CD14-positive monocyte (primary cell): ENCODE measurements at regions not wholly inside any gene's neighbourhood (a gene's known extent, or its start where the extent isn't known, plus 50 kb on each side); places are given as distances from the start of the nearest gene placed in this dataset.

ENCODE experiments used
- DNase-seq, 3 donors: peaks; one replicate each; pipeline ENCODE4 v3.0.0-alpha.2; 2011 to 2022
- H2AFZ ChIP-seq: 2 replicates; pipeline ENCODE4 v1.6.0; 2012; ENCODE audit warnings: mild to moderate bottlenecking, low read depth, low read length, inconsistent platforms; ENCODE audit not compliant: insufficient read depth, poor library complexity, severe bottlenecking
- H3K27ac ChIP-seq, 2 donors: 1 replicate in 1 of 2; 2 replicates in 1 of 2; pipeline ENCODE4 v1.5.1; 2012 to 2013; ENCODE audit warnings: low read length in 2 of 2, control low read depth in 1 of 2, inconsistent platforms in 1 of 2, low read depth in 1 of 2, mild to moderate bottlenecking in 1 of 2
- H3K27me3 ChIP-seq, 2 donors: one replicate each; pipeline versions ENCODE4 v1.6.0 to v1.6.1; 2011 to 2013; ENCODE audit warnings: low read length in 2 of 2; ENCODE audit not compliant: control insufficient read depth in 2 of 2, insufficient read depth in 2 of 2
- H3K36me3 ChIP-seq, 2 donors: replicated peaks in 1 of 2; 1 replicate in 1 of 2; 2 replicates in 1 of 2; pipeline versions ENCODE4 v1.5.1 to v1.6.1; 2012 to 2013; ENCODE audit warnings: low read length in 2 of 2, control low read depth in 1 of 2, inconsistent platforms in 1 of 2, mild to moderate bottlenecking in 1 of 2; ENCODE audit not compliant: insufficient read depth in 2 of 2, control insufficient read depth in 1 of 2
- H3K4me1 ChIP-seq, 2 donors: 1 replicate in 1 of 2; 2 replicates in 1 of 2; pipeline versions ENCODE4 v1.5.1 to v1.6.1; 2012 to 2013; ENCODE audit warnings: low read length in 2 of 2, control low read depth in 1 of 2, inconsistent platforms in 1 of 2, mild to moderate bottlenecking in 1 of 2, moderate library complexity in 1 of 2; ENCODE audit not compliant: insufficient read depth in 2 of 2, control insufficient read depth in 1 of 2
- H3K4me2 ChIP-seq: replicated peaks from 2 replicates; pipeline ENCODE3; 2012; ENCODE audit warnings: low read length, moderate library complexity, mild to moderate bottlenecking; ENCODE audit not compliant: poor library complexity, severe bottlenecking; ENCODE audit errors: extremely low read depth
- H3K4me3 ChIP-seq, 3 experiments: fragments of 200-600 bp in 1 of 3; sonication (generic) in 1 of 3; replicated peaks in 1 of 3; 1 replicate in 2 of 3; 2 replicates in 1 of 3; pipeline ENCODE4 v1.5.1; 2011 to 2013; ENCODE audit warnings: low read length in 3 of 3, mild to moderate bottlenecking in 3 of 3, control low read depth in 2 of 3, low read depth in 2 of 3, inconsistent platforms in 1 of 3, moderate library complexity in 1 of 3
- H3K79me2 ChIP-seq: 2 replicates; pipeline ENCODE4 v1.6.0; 2012; ENCODE audit warnings: mild to moderate bottlenecking, control low read depth, inconsistent platforms, low read length, moderate library complexity; ENCODE audit not compliant: insufficient read depth
- H3K9ac ChIP-seq: 2 replicates; pipeline ENCODE4 v1.6.0; 2017; ENCODE audit warnings: low read length, mild to moderate bottlenecking; ENCODE audit not compliant: insufficient read depth, poor library complexity, severe bottlenecking
- H3K9me3 ChIP-seq, 2 donors: replicated peaks in 1 of 2; 1 replicate in 1 of 2; 2 replicates in 1 of 2; pipeline versions ENCODE4 v1.5.1 to v1.6.1; 2012 to 2013; ENCODE audit warnings: low read length in 2 of 2, control low read depth in 1 of 2; ENCODE audit not compliant: control insufficient read depth in 1 of 2, insufficient read depth in 1 of 2
- H4K20me1 ChIP-seq: 2 replicates; pipeline ENCODE4 v1.6.0; 2012; ENCODE audit warnings: mild to moderate bottlenecking, low read length, control low read depth, moderate library complexity; ENCODE audit not compliant: insufficient read depth
- H3K27ac Mint-ChIP-seq, 7 donors: one replicate each; pipeline ENCODE4 v1.8.0; 2020; ENCODE audit warnings: mild to moderate bottlenecking in 7 of 7, mixed read lengths in 7 of 7, moderate library complexity in 6 of 7, inconsistent platforms in 2 of 7
- H3K27me3 Mint-ChIP-seq, 3 donors: one replicate each; pipeline ENCODE4 v1.8.0; 2021 to 2022; ENCODE audit warnings: low read depth in 3 of 3, mild to moderate bottlenecking in 3 of 3, mixed read lengths in 3 of 3, moderate library complexity in 3 of 3, inconsistent platforms in 1 of 3
- H3K36me3 Mint-ChIP-seq, 2 donors: one replicate each; pipeline ENCODE4 v1.8.0; 2020; ENCODE audit warnings: mixed read lengths in 2 of 2, inconsistent platforms in 1 of 2, mild to moderate bottlenecking in 1 of 2
- H3K4me1 Mint-ChIP-seq: one replicate; pipeline ENCODE4 v1.8.0; 2020; ENCODE audit warnings: mild to moderate bottlenecking, mixed read lengths
- H3K4me3 Mint-ChIP-seq, 2 donors: one replicate each; pipeline ENCODE4 v1.8.0; 2020; ENCODE audit warnings: mild to moderate bottlenecking in 2 of 2, mixed read lengths in 2 of 2, moderate library complexity in 1 of 2
- H3K9me3 Mint-ChIP-seq, 7 donors: one replicate each; pipeline ENCODE4 v1.8.0; 2020 to 2022; ENCODE audit warnings: mixed read lengths in 7 of 7, mild to moderate bottlenecking in 6 of 7, moderate library complexity in 6 of 7, inconsistent platforms in 2 of 7
- WGBS: methylation state at CpG from one replicate; pipeline ENCODE4 v1.1.5; 2013; ENCODE audit warnings: missing lambda C conversion rate; ENCODE audit not compliant: insufficient coverage; 5-methylcytosine and 5-hydroxymethylcytosine counted together
- intact Hi-C, 2 donors: fragments of 100-400 bp; cut with micrococcal nuclease; formaldehyde crosslinking; loops; one replicate each; pipeline versions ENCODE4 v1.15.0 to v1.15.1; 2023
- TF ChIP-seq, protein P1 (sequence below): fragments of 200-600 bp; IDR thresholded peaks from one replicate; pipeline ENCODE4 v1.8.0; 2022; ENCODE audit warnings: antibody characterized with exemption, mild to moderate bottlenecking

- H3K9ac ChIP-seq: no peak overlapping the region
- Mint-ChIP-seq H3K36me3 (no peaks in the 10 kb centered on the region), H3K9me3 (peaks cover 17 to 23% (median 21%) of the 10 kb centered on the region in 7 donors), H3K4me1 (peaks cover 15% of the 10 kb centered on the region), H3K27ac (no peak overlapping the region), H3K4me3 (no peak overlapping the region), H3K27me3 (peaks cover 0 to 3% (median 2%) of the 10 kb centered on the region in 3 donors)
- H3K4me2 ChIP-seq: no peak overlapping the region
- no peaks in the 10 kb centered on the region for H3K79me2 ChIP-seq
- H3K27ac ChIP-seq: no peak overlapping the region
- H3K4me3 ChIP-seq: no peak overlapping the region
- H3K4me1 ChIP-seq: peaks cover 14 to 16% of the 10 kb centered on the region in 2 donors
- TF ChIP-seq, protein P1, sequence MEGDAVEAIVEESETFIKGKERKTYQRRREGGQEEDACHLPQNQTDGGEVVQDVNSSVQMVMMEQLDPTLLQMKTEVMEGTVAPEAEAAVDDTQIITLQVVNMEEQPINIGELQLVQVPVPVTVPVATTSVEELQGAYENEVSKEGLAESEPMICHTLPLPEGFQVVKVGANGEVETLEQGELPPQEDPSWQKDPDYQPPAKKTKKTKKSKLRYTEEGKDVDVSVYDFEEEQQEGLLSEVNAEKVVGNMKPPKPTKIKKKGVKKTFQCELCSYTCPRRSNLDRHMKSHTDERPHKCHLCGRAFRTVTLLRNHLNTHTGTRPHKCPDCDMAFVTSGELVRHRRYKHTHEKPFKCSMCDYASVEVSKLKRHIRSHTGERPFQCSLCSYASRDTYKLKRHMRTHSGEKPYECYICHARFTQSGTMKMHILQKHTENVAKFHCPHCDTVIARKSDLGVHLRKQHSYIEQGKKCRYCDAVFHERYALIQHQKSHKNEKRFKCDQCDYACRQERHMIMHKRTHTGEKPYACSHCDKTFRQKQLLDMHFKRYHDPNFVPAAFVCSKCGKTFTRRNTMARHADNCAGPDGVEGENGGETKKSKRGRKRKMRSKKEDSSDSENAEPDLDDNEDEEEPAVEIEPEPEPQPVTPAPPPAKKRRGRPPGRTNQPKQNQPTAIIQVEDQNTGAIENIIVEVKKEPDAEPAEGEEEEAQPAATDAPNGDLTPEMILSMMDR: no peak
- H2AFZ ChIP-seq: no peak overlapping the region
- H3K36me3 ChIP-seq: no peaks in the 10 kb centered on the region
- no peaks in the 10 kb centered on the region for H3K27me3 ChIP-seq
- intact Hi-C loops: no loop called here
- DNase-seq: no peak
- no peaks in the 10 kb centered on the region for H4K20me1 ChIP-seq
- H3K9me3 ChIP-seq: peaks cover 13 to 17% of the 10 kb centered on the region in 2 donors
Observed at GRCh38 chr2:38480617-38481016, 103.5 kb upstream of the ATL2 start.

DNA sequence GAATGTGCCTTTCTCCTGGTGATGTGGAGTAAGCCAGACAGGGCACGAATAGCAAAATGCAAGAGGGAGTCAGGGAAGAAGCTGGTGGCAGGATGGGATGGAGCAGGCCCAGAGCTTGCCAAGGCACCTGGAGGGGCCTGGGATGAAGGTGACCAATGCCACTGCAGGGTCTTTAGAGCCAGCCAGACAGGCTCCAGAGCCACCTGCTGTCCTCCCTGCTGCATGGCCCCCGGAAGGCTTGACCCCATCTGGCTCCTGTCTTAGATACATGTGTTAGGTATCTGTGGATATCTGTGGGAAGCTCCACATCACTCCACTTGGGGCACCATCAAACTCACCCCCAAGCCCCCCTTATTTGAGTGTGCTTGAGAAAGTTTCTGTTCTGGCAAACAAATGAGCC is 99.9 kb upstream of the ATL2 start:
- no peak for DNase-seq
- no peaks in the 10 kb centered on the region for H4K20me1 ChIP-seq
- no peaks in the 10 kb centered on the region for H3K4me1 ChIP-seq
- Mint-ChIP-seq H3K27ac (no peak overlapping the region), H3K4me3 (no peak overlapping the region), H3K36me3 (no peaks in the 10 kb centered on the region), H3K4me1 (peaks cover 7% of the 10 kb centered on the region), H3K27me3 (peaks cover 5 to 10% (median 8%) of the 10 kb centered on the region in 3 donors), H3K9me3 (peaks cover 17 to 24% (median 21%) of the 10 kb centered on the region in 7 donors)
- no peak overlapping the region for H3K27ac ChIP-seq
- no peak overlapping the region for H2AFZ ChIP-seq
- no peak overlapping the region for H3K4me2 ChIP-seq
- intact Hi-C loops: no loop called here
- no peaks in the 10 kb centered on the region for H3K79me2 ChIP-seq
- no peak overlapping the region for H3K9ac ChIP-seq
- H3K9me3 ChIP-seq: peaks cover 13 to 17% of the 10 kb centered on the region in 2 donors
- no peak overlapping the region for H3K4me3 ChIP-seq
- TF ChIP-seq, protein P1: no peak
- 100% methylated on average over 1 of the region's 2 CpGs for WGBS
- H3K36me3 ChIP-seq: no peaks in the 10 kb centered on the region
- no peaks in the 10 kb centered on the region for H3K27me3 ChIP-seq
